ENCODE measurements at regions not wholly inside any gene's neighbourhood (a gene's known extent, or its start where the extent isn't known, plus 50 kb on each side); places are given as distances from the start of the nearest gene placed in this dataset.
"Not testable (repeated sequence)": the region's sequence is repeated elsewhere in the genome, so short reads cannot be mapped to it uniquely, and the experiment has no call there.

- DNase-seq (no peak), ATAC-seq (no peak)
Observed at GRCh38 chr16:50497592-50497991, 50.6 kb upstream of the NKD1 start.

- ATAC-seq (no peak), DNase-seq (no peak)
Observed at GRCh38 chr16:50496990-50497389, 51.2 kb upstream of the NKD1 start.

GRCh38 chr16:50495673-50496072 lies 52.5 kb upstream of the NKD1 start:
- ATAC-seq, result no peak

GRCh38 chr16:50494501-50495491 lies 53.4 kb upstream of the NKD1 start:
- DNase-seq (no peak), ATAC-seq (no peak)

More at GRCh38 chr16:50495673-50496072, 52.5 kb upstream of the NKD1 start:
- no peak for DNase-seq

GRCh38 chr16:50491516-50491915 lies 56.7 kb upstream of the NKD1 start:
- ATAC-seq (no peak), DNase-seq (no peak)

GRCh38 chr16:50490828-50491227 lies 57.4 kb upstream of the NKD1 start:
- DNase-seq, result no peak
- no peak for ATAC-seq

- DNase-seq, result no peak
Observed at GRCh38 chr16:50489182-50489581, 59.0 kb upstream of the NKD1 start.

GRCh38 chr16:50487528-50487927 lies 60.7 kb upstream of the NKD1 start:
- no peak for ATAC-seq
- no peak for DNase-seq

More at GRCh38 chr16:50489182-50489581, 59.0 kb upstream of the NKD1 start:
- no peak for ATAC-seq

GRCh38 chr16:50486162-50486561 lies 62.0 kb upstream of the NKD1 start:
- DNase-seq, ATAC-seq: not testable (repeated sequence)

GRCh38 chr16:50485232-50485631 lies 63.0 kb upstream of the NKD1 start:
- no peak for ATAC-seq
- no peak for DNase-seq

- ATAC-seq (no peak), DNase-seq (no peak)
Observed at GRCh38 chr16:50482271-50482670, 65.9 kb upstream of the NKD1 start.

GRCh38 chr16:50480206-50480605 lies 68.0 kb upstream of the NKD1 start:
- DNase-seq, result no peak
- ATAC-seq, result no peak

GRCh38 chr16:50479771-50480170 lies 68.4 kb upstream of the NKD1 start:
- DNase-seq, result no peak
- no peak for ATAC-seq

GRCh38 chr16:50478773-50479149 lies 69.4 kb upstream of the NKD1 start:
- ATAC-seq (no peak), DNase-seq (no peak)

GRCh38 chr16:50478075-50478772 lies 70.0 kb upstream of the NKD1 start:
- DNase-seq, result no peak
- no peak for ATAC-seq

- DNase-seq (no peak), ATAC-seq (no peak)
Observed at GRCh38 chr16:50476486-50477255, 71.5 kb upstream of the NKD1 start.

- ATAC-seq, result no peak
- no peak for DNase-seq
Observed at GRCh38 chr16:50475170-50475569, 73.0 kb upstream of the NKD1 start.

- DNase-seq, result no peak
- peak; percentile 77 for ATAC-seq
Observed at GRCh38 chr16:50474138-50474537, 74.1 kb upstream of the NKD1 start.

GRCh38 chr16:50473356-50473945 lies 74.7 kb upstream of the NKD1 start:
- ATAC-seq (peak; percentile 53), DNase-seq (no peak)

- DNase-seq (no peak), ATAC-seq (no peak)
Observed at GRCh38 chr16:50472472-50472871, 75.7 kb upstream of the NKD1 start.

- ATAC-seq, result no peak
- DNase-seq, result no peak
Observed at GRCh38 chr16:50470687-50471086, 77.5 kb upstream of the NKD1 start.

- DNase-seq (no peak), ATAC-seq (no peak)
Observed at GRCh38 chr16:50469744-50470321, 78.4 kb upstream of the NKD1 start.

Measured in stimulated activated naive CD8-positive, alpha-beta T cell treated with anti-CD3 and anti-CD28 coated beads, Interleukin-15, Interleukin-2, amounts not matched to agents 100 U/mL and 50 U/mL, for 24 hours (primary cell).